BJ (cell line): ENCODE measurements at regions not wholly inside any gene's neighbourhood (a gene's known extent, or its start where the extent isn't known, plus 50 kb on each side); places are given as distances from the start of the nearest gene placed in this dataset.

ENCODE experiments used
- CTCF ChIA-PET: fragments of 350-600 bp; formaldehyde crosslinking; extraction: SDS; loops from one replicate; lab custom pipeline; 2021; ENCODE audit warnings: antibody characterized with exemption, inconsistent platforms; lab: Yijun Ruan, JAX
- POLR2A ChIA-PET: fragments of 300-600 bp; sonication (Branson Sonifier 250); formaldehyde crosslinking; extraction: SDS; loops from one replicate; lab custom pipeline; 2021; ENCODE audit warnings: antibody characterized with exemption; lab: Charles Lee
- DNase-seq: peaks from one replicate; pipeline ENCODE4 v3.0.0-alpha.2; 2011; ENCODE audit warnings: low read depth
- H3K27me3 ChIP-seq: 2 replicates; pipeline ENCODE4 v1.6.0; 2011; ENCODE audit warnings: low read length; ENCODE audit not compliant: control insufficient read depth, insufficient read depth
- H3K36me3 ChIP-seq: 2 replicates; pipeline ENCODE4 v1.5.1; 2011; ENCODE audit warnings: low read length; ENCODE audit not compliant: control insufficient read depth, insufficient read depth
- H3K4me3 ChIP-seq: 2 replicates; pipeline ENCODE4 v1.5.1; 2011; ENCODE audit warnings: low read depth, mild to moderate bottlenecking, control low read depth, low read length
- TF ChIP-seq, protein P1 (sequence below): IDR thresholded peaks from 2 replicates; pipeline ENCODE4 v1.5.1; 2011; ENCODE audit warnings: low read depth, mild to moderate bottlenecking, control low read depth, inconsistent platforms, low read length, moderate library complexity; ENCODE audit not compliant: insufficient read depth

DNA sequence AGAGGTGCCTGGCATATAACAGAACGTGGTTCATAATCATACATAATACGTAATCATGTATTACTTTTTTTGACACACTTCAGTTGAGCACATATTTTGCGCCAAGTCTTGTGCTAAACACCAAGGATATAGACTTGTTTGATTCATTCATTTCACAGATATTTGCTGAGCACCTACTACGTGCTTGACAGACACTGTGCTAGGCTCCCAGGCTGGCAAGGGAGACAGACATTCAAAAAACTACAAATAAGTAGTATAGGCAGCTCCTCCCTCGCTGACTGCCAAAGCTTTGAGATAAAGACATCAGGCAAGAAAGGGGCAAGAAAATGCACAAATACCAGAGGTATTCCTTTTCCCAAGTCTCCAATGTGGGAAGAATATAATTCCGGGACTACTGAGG, 122.5 kb upstream of the CPEB4 start:
- ChIA-PET POLR2A (no interaction called here), CTCF (no interaction called here)
- TF ChIP-seq, protein P1, sequence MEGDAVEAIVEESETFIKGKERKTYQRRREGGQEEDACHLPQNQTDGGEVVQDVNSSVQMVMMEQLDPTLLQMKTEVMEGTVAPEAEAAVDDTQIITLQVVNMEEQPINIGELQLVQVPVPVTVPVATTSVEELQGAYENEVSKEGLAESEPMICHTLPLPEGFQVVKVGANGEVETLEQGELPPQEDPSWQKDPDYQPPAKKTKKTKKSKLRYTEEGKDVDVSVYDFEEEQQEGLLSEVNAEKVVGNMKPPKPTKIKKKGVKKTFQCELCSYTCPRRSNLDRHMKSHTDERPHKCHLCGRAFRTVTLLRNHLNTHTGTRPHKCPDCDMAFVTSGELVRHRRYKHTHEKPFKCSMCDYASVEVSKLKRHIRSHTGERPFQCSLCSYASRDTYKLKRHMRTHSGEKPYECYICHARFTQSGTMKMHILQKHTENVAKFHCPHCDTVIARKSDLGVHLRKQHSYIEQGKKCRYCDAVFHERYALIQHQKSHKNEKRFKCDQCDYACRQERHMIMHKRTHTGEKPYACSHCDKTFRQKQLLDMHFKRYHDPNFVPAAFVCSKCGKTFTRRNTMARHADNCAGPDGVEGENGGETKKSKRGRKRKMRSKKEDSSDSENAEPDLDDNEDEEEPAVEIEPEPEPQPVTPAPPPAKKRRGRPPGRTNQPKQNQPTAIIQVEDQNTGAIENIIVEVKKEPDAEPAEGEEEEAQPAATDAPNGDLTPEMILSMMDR, result no peak
- H3K36me3 ChIP-seq, result no peaks in the 10 kb centered on the region
- H3K27me3 ChIP-seq, result no peaks in the 10 kb centered on the region
- DNase-seq, result no peak
- H3K4me3 ChIP-seq, result no peak overlapping the region

DNA sequence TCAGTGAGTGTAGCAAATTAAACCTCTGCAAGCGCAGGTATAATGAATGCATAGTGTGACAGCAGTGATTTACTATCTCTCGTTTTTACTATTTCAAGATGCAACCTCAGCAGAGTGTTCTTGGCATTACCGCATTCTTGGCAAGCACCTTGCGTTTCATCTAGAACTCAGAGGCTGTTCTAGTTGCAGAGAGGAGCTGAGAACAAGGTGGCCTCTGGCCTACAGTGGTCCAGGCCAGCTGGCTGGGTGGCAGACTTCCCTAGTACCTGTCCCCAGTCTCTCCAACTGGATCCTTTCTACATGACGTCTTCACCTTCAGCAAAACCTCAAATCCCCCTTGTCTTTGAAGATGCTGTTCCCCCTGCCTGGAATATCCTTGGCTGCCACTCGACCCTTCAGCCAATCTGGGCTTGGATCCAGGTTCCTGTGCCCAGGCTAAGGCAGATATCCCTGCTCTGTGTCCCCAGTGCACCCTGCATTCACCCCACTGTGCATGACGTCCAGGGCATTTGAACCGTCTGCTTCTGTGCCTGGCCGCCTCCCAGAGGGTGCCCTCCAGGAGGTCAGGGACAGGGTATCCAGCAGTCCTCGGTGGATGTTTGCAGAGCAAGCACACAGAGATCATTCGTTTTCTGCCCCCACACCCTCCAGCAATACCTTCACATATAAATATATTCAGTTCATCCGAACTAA, 120.4 kb upstream of the CPEB4 start:
- ChIA-PET POLR2A (interaction anchor here (0.6 kb wide), 1 partner anchor 1351 kb away, joined by 3 read pairs; no protein-coding TSS in a partner anchor), CTCF (no interaction called here)

DNA sequence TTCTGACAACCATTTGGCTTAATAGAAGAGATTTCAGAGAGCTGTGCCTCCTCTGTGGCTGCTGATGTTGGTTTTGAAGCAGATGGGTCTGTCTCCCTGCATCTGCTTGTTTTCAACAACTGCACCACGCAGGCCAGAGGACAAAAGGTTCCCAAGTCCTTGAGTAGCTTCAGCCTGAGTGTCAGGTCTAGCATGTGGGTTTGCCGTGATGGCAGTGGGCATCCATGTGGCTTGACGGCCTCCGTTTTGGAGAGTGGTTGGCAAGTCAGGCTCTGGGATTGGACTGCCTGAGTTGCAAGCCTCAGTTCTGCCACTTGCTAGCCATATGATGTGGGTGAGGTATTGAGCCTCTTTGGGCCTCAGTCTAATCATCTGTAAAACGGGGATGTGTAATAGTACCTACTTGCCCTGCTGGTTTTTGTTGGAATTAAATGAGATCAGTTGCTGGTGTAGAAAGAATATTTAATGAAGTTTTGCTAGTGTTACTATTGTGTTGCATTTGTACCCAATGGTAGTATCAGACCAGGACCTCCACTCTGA, 119.8 kb upstream of the CPEB4 start:
- Histone ChIP-seq H3K4me3 (no peak overlapping the region), H3K36me3 (no peaks in the 10 kb centered on the region), H3K27me3 (no peaks in the 10 kb centered on the region)
- DNase-seq, result no peak
- CTCF ChIA-PET, result interaction anchor here (0.8 kb wide), 1 partner anchor 74 kb away, joined by 3 read pairs; no protein-coding TSS in a partner anchor
- POLR2A ChIA-PET, result no interaction called here
- TF ChIP-seq, protein P1, result no peak

More for the DNA sequence above, 120.4 kb upstream of the CPEB4 start:
- TF ChIP-seq, protein P1, result no peak
- no peaks in the 10 kb centered on the region for H3K36me3 ChIP-seq
- no peak overlapping the region for H3K4me3 ChIP-seq
- DNase-seq, result no peak
- no peaks in the 10 kb centered on the region for H3K27me3 ChIP-seq

DNA sequence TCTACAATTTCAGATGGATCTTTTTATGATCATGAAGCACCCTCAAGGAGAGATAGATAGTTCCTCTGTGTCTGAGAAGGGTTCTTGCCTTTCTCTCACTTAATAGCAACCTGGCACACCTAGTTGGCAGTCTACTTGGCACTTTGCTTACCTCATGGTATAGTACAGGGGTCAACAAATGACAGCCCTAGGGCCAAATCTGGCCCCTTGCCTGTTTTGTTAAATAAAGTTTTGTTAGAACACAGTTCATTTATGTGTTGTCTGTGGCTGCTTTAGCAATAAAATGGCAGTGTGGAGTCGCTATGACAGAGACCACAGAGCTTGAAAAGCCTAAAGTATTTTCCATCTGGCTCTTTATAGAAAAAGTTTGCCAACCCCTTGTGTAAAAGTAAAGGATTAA, 119.3 kb upstream of the CPEB4 start:
- H3K27me3 ChIP-seq, result no peaks in the 10 kb centered on the region
- no peak for DNase-seq
- no peak overlapping the region for H3K4me3 ChIP-seq
- ChIA-PET POLR2A (no interaction called here), CTCF (interaction anchor here (0.8 kb wide), 1 partner anchor 73 kb away, joined by 3 read pairs; no protein-coding TSS in a partner anchor)
- H3K36me3 ChIP-seq, result no peaks in the 10 kb centered on the region
- TF ChIP-seq, protein P1, result no peak

DNA sequence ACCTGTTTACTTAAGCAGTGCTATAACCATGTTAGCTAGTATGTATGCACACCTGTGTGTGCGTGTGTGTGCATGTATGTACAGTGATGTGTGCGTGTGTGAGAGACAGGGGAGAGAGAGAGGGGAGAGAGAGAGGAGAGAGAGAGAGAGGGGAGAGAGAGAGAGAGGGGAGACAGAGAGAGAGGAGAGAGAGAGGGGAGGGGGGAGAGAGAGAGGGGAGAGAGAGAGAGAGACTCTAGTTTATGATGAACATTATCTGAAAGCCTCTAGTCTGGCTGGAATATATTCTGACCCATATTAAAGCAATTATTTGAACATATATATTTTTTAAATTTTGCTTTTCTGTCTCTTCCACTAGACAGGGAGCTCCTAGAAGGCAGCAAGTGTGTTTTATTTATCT, 117.5 kb upstream of the CPEB4 start:
- CTCF ChIA-PET, result interaction anchor here (1.0 to 1.7 kb wide), 3 partner anchors 12 to 37 kb away, joined by 3 read pairs; no protein-coding TSS in a partner anchor

More for the DNA sequence above, 117.5 kb upstream of the CPEB4 start:
- Histone ChIP-seq H3K27me3 (no peaks in the 10 kb centered on the region), H3K4me3 (no peak overlapping the region), H3K36me3 (no peaks in the 10 kb centered on the region)
- POLR2A ChIA-PET, result no interaction called here
- DNase-seq, result no peak
- TF ChIP-seq, protein P1, result no peak
